HS-5 (cell line): ENCODE measurements at regions not wholly inside any gene's neighbourhood (a gene's known extent, or its start where the extent isn't known, plus 50 kb on each side); places are given as distances from the start of the nearest gene placed in this dataset.
"Not testable (repeated sequence)": the region's sequence is repeated elsewhere in the genome, so short reads cannot be mapped to it uniquely, and the experiment has no call there.

Source experiments
- DNase-seq: peaks from one replicate; pipeline ENCODE4 v3.0.0-alpha.2; 2012; ENCODE audit warnings: low read depth

DNA sequence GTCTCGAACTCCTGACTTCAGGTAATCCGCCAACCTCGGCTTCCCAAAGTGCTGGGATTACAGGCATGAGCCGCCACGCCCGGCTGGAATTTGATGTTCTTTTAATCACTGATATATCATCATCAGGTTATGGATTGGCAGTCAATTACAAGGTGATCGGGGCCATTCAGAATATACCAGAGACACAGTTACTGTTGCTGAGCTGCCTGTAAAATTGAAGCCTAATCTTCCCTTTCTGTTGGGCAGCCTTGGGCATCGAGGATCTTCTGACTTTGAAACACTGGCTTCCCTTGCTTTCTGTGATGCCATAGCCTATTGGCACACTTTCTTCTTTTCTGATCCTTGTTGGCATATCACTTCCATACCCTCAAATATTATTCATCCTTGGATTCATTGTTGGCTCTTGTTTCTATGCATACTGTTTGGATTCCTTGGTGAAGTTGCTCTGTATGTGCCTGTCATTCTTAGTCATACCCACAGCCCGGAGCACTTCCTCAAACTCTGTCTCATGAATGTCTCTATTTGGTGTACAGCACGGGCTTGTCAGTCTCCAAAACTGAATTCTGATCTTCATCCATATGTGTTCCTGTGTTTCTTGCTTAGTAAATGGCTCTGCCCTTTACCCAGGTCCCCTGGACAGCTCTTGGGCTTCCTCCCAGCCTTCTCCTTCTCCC is 85.6 kb upstream of the CRYM start:
- DNase-seq = peak; percentile 51

DNA sequence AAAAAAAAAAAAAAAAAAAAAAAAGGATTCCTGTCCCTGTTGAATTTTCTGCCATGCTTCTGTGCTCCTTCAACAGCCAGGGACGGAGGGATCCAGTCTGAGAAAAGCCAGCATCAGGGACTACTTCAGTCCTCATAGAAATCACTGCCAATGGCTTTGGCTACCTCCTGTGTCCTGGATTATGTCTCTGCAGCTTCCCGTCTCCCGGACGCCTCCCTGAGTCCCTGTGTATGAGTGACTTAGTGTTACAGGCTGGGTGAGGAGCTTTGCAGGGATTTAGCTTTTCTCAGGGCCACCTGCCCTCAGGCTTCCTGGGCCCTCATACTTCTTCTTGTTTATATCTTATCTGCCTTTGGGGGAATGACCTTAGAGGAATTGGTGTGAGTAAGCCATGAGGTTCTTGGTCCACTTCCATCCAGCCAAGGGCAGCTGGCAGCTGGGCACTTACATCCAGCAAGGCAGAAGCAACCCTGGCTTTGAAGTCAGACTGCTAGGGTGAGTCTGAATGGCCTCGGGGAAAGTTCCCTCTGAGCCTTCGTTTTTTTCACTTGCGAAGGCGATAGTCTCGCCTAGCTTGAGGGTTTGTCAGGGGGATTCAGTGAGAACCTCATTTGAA is 83.6 kb upstream of the CRYM start:
- DNase-seq = not testable (repeated sequence)

DNA sequence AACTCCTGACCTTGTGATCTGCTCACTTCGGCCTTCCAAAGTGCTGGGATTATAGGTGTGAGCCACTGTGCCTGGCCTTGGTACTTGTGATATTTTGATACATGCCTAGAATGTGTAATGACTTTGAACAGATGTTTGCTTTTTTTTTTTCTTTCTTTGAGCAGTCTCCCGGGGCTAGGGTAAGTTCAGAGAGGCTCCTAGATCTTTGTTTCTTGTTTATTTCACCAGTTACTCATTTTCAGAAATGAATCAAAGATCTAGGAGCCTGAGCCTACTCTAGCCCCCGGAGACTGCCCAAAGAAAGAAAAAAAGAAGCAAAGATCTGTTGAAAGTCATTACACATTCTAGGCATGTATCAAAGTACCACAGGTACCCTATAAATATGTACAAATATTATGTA is 83.0 kb upstream of the CRYM start:
- DNase-seq = not testable (repeated sequence)

DNA sequence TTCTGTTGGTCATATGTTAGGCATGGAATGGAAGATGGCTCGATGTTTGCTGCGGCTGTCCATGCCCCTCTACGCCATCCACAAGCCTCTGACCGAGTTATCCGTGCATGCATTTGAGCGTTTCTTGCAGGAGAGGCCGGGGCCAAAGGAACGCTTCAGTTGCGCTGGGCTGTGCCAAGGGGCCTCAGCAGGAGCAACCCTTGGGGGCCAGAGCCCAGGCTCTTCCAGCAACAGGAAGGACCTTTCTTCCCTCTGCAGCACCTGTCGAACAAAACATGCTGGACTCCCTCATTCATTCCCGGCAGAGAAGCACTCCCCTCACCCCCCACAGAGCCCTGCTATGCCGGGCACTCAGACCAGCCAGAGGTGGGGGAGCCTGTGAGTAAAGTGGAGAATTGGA is 81.4 kb upstream of the CRYM start:
- not testable (repeated sequence) for DNase-seq

DNA sequence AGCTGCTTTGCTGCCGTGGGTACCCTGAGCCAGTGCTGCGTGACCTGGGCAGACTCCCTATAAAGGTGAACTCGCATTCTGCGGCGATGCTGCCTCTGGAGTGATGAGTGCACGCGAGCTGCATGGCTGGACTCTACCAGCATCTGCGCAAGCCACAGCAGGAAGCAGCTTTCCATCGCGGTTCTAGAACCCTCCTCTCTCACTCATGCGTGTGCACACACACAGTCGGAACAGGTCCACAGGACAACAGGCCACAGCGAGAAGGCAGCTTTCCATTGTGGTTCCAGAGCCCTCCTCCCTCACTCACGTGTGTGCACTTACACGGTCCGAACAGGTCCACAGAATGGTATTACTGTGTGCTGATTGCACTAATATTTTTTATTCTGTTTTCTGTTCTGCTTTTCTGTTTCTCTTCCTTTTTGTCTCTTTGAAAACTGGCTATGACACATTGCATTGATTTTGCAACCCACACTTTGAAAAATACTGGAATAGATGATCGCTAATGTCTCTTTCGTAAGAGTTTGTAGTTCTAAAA is 80.2 kb upstream of the CRYM start:
- not testable (repeated sequence) for DNase-seq

DNA sequence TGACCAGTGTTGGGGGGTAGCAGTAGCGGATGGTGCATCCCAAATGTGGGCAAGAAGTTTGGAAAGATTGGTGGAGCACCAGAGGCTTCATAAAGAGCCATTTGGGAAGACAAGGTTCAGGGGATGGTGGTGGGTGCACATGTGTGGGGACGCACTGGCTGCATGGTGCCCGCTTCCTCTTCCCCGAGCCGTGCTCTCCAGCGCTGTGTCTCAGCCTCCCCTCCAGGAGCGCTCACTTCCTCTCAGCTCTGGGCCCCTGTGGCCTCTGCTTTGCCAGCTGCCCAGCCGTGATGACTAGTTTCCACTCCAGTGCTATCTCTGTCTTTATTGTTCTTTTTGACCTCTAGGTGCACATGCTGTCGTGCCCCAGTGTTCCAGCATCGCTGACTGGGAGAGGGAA is 78.2 kb upstream of the CRYM start:
- DNase-seq = not testable (repeated sequence)

DNA sequence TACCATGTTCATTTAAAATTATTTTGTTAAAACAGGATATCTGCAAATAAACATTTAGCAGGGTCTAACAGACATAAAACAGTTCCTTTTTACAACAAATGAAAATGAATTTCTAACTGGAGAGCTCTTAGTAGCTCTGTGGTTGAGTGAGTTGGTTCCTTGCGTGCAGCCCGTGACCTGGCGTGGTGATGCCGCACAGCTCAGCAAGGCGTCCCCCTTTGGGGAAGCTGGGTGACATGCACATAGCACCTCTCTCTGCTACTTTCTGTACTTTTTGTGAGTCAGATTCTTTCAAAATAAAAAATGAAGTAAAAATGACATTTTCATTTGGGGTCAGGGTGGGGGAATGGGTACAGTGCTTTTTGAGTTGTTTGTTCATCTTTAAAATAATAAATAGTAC is 73.3 kb upstream of the CRYM start:
- DNase-seq = not testable (repeated sequence)

DNA sequence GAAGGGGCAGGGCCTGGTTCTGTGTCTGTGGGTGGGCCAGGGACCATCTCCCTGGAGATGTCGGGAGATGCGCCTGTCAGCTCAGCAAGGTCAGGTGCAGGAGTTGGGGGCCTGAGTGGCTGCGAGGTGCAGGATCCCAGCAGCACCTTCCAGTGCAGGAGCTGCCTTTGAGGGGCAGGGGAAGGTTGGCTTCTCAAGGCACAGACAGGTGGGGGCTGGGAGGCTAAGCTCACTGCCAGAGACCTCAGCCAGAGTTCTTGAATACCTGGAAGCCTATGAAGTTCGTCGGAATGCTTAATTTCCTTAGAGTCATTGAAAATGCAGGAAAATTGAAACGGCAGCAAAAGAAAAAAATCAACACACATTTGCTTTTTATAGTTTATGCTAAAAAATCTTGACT is 72.8 kb upstream of the CRYM start:
- DNase-seq = not testable (repeated sequence)

DNA sequence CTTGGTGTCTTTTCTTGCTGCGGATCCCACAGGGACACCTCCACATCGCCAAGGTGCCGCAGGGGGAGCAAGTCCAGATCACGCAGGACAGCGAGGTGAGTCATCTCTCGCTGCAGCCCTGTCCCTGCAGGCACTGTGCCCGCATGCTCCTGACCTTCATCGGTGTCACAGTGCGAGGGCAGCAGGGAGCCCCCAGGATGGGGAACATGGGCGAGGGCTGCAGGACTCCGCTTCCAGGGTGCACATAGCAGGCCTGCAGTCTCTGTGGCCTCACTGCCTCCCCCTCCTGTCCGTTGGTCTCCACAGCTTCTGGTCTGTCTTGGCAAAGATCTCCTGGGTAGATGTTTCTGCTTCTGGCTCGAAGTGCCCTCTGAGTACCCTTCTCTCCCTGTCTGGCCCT is 71.2 kb upstream of the CRYM start:
- not testable (repeated sequence) for DNase-seq

DNA sequence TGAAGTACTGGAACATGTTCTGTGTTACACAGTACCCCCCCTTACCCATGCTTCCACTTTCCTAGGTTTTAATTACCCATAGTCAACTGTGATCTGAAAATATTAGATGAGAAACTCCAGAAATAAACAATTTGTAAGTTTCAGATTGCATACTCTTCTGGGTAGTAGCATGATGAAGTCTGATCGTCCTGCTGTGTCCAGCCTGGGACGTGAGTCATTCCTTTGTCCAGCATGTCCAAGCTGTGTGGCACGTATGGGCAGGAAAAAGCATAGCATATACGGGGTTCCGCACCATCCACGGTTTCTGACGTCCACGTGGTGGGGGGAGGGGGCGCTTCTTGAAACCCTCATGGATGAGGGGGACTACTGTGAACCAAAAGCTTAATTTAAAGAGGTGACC is 70.7 kb upstream of the CRYM start:
- DNase-seq = not testable (repeated sequence)

DNA sequence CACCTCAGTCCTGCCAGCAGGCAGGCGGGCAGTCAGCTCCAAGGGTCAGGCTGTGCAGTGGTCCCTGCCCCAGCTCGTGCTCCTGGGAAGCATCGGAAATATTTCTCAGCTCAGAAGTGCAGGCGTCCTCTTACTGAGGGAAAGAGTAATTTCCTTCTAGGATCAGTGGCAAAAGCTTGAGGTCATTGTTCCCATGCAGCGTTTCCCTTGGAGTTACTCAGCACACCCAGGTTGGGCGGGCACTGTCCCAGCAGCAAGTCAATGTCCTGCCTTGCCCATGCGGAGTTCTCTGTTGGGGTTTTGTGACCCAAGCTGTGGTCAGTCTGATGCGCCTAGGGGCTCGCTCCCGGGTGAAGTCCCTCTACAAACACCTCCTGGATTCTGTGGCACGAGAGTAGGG is 69.4 kb upstream of the CRYM start:
- not testable (repeated sequence) for DNase-seq

DNA sequence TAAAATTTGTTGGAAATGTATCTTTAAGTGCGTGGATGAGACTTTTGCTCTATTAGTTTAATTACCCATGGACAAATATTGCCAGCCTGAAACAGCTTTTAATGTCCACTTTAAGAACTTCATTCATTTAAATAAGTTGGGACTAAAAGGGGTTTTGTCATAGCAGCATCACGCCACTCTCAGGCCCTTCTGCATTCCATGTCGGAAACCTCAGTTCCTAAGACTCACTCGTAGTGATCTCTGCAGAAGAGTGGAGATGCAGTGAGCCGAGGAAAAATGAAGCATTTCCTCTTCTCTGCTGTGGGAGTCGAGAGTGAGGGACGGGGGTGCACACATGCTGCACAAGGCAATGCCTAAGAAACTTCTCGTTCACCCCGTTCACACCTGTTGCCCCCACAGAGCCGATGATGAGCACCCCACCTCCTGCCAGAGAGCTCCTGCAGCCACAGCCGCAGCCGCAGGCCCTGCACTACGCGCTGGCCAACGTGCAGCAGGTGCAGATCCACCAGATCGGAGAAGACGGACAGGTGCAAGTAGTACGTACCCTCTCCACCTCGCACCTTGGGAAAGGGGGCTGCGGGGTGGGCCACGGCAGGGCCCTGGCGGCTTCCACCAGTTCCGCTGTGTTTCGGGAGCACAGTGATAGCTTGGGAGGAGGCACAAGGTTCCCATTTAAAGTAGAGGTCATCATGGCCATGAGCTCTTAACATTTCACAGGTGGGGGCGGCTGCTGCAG is 68.8 kb upstream of the CRYM start:
- DNase-seq = not testable (repeated sequence)

DNA sequence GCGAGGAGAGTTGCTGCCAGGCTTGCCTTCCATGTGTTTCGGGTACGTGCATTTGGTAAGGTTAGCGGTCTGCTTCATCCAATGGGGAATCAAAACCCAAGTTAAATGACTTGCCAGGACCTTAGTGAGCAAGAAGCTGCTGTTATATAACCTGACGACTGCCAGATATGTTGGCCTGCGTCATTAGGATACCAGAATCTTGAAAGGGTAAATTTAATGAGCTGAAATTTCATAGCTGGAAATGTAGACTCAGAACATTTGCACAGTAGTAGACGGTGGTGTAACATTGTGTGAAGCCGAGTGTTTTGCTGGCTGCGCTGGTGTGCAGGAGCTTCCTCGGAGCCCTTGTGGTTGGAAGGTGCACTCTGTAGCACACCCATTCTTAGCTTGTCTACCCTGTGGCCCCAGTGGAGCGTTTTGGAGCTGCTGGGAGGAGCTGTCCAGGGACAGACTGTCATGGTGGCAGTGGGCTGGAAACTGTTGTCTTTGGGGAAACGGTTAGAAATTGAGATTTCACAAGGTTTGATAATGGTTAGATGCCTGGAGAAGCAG is 66.3 kb upstream of the CRYM start:
- DNase-seq = not testable (repeated sequence)

DNA sequence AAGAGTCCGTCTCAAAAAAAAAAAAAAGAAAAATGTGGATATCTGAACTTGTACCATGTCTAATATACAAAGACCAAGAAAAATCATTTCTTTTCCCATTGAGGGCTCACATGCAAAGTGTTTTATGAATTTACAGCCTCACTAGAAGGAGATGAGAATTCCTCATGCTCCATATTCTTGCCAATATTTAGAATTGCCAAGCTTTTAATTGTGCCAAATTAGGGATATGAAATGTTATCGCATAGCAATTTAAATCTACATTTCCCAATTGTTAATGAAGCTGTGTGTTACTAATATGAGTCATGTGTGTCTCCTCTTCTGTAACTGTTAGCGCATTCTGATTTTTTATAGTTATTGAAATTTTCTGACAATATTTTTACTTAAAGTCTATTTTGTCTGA is 63.0 kb upstream of the CRYM start:
- no peak for DNase-seq

DNA sequence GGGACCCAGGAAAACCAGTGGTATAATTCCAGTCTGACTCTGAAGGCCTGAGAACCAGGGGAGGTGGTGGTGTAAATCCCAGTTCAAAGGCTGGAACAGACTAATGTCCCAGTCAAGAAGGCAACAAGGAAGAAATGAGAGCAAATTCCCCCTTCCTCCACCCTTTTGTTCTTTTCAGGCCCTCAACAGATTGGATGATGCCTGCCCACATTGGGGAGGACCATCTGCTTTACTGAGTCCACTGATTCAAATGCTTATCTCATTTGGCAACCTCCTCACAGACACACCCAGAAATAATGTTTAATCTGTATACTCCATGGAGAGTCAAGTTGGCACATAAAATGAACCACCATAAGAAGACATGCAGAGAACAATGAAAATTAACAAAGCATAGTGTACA is 61.9 kb upstream of the CRYM start:
- DNase-seq = no peak

DNA sequence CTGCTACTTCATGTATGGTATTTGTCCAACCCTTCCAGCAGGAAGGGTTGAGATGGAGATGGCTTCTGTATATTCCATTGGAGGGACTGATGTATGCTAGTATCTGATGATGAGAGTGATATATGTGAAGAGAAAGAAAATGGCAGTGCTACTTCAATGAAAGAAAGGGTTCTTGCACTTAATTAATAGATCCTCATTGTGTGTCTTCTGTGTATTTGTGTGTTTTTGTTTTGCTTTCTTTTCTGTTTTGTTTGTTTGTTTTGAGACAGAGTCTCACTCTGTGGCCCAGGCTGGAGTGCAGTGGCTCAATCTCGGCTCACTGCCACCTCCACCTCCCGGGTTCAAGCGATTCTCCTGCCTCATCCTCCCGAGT is 61.2 kb upstream of the CRYM start:
- no peak for DNase-seq

DNA sequence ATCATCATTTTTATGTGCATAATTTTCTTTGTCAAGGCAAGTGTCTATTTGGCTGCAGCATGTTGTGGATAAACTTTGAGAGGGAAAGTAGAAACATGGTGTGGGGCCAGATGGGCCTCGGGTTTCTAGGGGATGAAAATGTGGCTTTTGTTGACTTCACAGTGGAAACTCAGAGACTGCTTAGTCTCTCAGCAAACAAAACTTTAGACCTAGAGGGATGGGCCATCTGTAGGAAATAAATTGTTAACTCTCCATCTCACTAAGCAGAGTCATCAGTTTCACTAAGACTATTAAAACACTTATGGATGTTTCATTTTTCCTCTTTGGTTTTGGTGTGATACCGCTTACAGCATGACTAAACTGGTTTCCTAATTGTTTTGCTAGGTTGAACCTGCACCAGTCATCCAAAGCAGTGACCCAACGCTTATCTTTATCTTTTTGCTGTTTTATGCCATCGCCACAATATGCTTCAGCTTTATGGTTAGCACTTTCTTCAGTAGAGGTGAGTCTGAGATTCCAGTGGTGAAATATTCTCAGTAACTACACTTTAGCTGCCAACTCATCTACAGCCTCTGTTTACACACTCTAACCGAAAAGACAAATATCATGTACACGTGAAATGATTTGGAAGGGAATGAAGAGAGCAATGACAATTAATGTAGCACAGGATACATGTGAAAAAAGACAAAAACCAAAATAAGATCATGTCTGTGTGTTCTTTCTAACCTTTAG is 60.6 kb upstream of the CRYM start:
- no peak for DNase-seq

DNA sequence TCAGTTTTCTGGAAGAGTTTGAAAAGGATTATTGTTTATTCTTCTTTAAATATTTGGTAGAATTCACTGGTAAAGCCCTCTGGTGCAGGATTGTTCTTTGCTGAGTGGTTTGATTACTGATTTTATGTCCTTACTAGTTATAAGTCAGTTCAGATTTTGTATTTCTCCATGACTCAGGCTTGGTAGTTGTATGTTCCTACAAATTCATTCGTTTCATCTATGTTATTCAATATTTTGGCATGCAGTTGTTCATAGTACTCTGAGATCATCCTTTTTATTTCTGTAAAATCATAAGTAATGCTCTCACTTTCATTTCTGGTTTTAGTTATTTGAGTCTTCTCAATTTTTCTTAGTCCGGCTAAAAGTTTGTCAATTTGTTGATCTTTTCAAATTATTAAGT is 58.1 kb upstream of the CRYM start:
- peak; percentile 8 for DNase-seq

DNA sequence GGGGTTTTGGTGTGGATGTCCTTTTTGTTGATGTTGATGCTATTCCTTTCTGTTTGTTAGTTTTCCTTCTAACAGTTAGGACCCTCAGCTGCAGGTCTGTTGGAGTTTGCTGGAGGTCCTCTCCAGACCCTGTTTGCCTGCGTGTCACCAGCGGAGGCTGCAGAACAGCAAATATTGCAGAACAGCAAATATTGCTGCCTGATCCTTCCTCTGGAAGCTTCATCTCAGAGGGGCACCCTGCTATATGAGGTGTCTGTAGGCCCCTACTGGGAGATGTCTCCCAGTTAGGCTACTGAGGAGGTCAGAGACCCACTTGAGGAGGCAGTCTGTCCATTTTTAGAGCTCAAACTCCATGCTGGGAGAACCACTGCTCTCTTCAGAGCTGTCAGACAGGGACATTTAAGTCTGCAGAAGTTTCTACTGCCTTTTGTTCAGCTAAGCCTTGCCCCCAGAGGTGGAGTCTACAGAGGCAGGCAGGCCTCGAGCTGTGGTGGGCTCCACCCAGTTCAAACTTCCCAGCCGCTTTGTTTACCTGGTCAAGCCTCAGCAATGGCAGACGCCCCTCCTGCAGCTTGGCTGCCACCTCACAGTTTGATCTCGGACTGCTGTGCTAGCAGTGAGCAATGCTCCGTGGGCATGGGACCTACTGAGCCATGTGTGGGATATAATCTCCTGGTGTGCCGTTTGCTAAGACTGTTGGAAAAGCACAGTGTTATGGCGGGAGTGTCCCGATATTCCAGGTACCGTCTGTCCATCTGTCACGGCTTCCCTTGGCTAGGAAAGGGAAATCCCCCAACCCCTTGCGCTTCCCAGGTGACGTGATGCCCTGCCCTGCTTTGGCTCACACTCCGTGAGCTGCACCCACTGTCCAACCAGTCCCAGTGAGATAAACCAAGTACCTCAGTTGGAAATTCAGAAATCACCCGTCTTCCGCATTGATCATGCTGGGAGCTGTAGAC is 56.4 kb upstream of the CRYM start:
- not testable (repeated sequence) for DNase-seq

DNA sequence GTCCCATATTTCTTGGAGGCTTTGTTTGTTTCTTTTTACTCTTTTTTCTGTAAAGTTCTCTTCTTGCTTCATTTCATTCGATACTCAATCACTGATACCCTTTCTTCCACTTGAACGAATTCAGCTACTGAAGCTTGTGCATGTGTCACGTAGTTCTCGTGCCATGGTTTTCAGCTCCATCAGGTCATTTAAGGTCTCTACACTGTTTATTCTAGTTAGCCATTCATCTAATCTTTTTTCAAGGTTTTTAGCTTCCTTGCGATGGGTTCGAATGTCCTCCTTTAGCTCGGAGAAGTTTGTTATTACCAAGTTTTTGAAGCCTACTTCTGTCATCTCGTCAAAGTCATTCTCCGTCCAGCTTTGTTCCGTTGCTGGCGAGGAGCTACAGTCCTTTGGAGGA is 55.6 kb upstream of the CRYM start:
- DNase-seq = not testable (repeated sequence)
